SK-N-SH (cell line): ENCODE measurements at regions not wholly inside any gene's neighbourhood (a gene's known extent, or its start where the extent isn't known, plus 50 kb on each side); places are given as distances from the start of the nearest gene placed in this dataset.

Experiments
- CTCF ChIA-PET: fragments of 300-600, 350-600 bp; formaldehyde crosslinking; extraction: SDS; loops from one replicate; lab custom pipeline; 2021; lab: Yijun Ruan, JAX
- POLR2A ChIA-PET: fragments of 350-600 bp; sonication (Branson Sonifier 250); formaldehyde crosslinking; extraction: SDS; loops from one replicate; lab custom pipeline; 2020; ENCODE audit warnings: antibody characterized with exemption, inconsistent platforms; lab: Yijun Ruan, JAX
- DNase-seq: peaks from one replicate; pipeline ENCODE4 v3.0.0; 2012
- H2AFZ ChIP-seq: fragments of 200-600 bp; sonication (generic); 2 replicates; pipeline ENCODE4 v1.8.1; 2016; ENCODE audit warnings: antibody characterized with exemption, mild to moderate bottlenecking, low read depth
- H3F3A ChIP-seq: fragments of 200-600 bp; sonication (generic); replicated peaks from 2 replicates; pipeline ENCODE3; 2016; ENCODE audit warnings: antibody characterized with exemption, mild to moderate bottlenecking; ENCODE audit not compliant: insufficient read depth
- H3K27ac ChIP-seq, 2 experiments: fragments of 200-500 bp in 1 of 2; fragments of 200-600 bp in 1 of 2; sonication (Bioruptor generic) in 1 of 2; sonication (generic), shearing (Covaris generic) in 1 of 2; 2 replicates each; pipeline versions ENCODE4 v1.5.1 to v1.6.1; 2014 to 2016; ENCODE audit warnings: low read depth in 2 of 2, inconsistent platforms in 1 of 2, low read length in 1 of 2, mild to moderate bottlenecking in 1 of 2, mixed read lengths in 1 of 2
- H3K27me3 ChIP-seq: fragments of 200-600 bp; sonication (generic), shearing (Covaris generic); 2 replicates; pipeline ENCODE4 v1.6.1; 2016; ENCODE audit warnings: mixed run types; ENCODE audit not compliant: insufficient read depth
- H3K36me3 ChIP-seq, 2 experiments: fragments of 200-500 bp in 1 of 2; fragments of 200-600 bp in 1 of 2; sonication (Bioruptor generic) in 1 of 2; sonication (generic) in 1 of 2; replicated peaks in 1 of 2; 2 replicates each; pipeline versions ENCODE3 to v1.5.1; 2014 to 2016; ENCODE audit warnings: low read length in 1 of 2, mild to moderate bottlenecking in 1 of 2; ENCODE audit not compliant: insufficient read depth in 2 of 2, control insufficient read depth in 1 of 2
- H3K4me1 ChIP-seq, 2 experiments: fragments of 200-500 bp in 1 of 2; fragments of 200-600 bp in 1 of 2; sonication (Bioruptor generic) in 1 of 2; sonication (generic), shearing (Covaris generic) in 1 of 2; 2 replicates each; pipeline versions ENCODE4 v1.5.1 to v1.6.1; 2014 to 2016; ENCODE audit warnings: low read depth in 1 of 2, low read length in 1 of 2, mixed run types in 1 of 2; ENCODE audit not compliant: insufficient read depth in 2 of 2, control insufficient read depth in 1 of 2
- H3K4me2 ChIP-seq: fragments of 200-600 bp; sonication (generic), shearing (Covaris generic); 2 replicates; pipeline ENCODE4 v1.6.1; 2017; ENCODE audit warnings: mixed run types
- H3K4me3 ChIP-seq, 2 experiments: fragments of 200-500 bp in 1 of 2; fragments of 200-600 bp in 1 of 2; sonication (Bioruptor generic) in 1 of 2; sonication (generic), shearing (Covaris generic) in 1 of 2; 2 replicates each; pipeline versions ENCODE4 v1.5.1 to v1.8.1; 2014 to 2016; ENCODE audit warnings: low read depth in 2 of 2, inconsistent platforms in 1 of 2, low read length in 1 of 2, mild to moderate bottlenecking in 1 of 2, mixed read lengths in 1 of 2, moderate library complexity in 1 of 2
- H3K79me2 ChIP-seq: fragments of 200-600 bp; sonication (generic); 2 replicates; pipeline ENCODE4 v1.8.1; 2017; ENCODE audit warnings: mild to moderate bottlenecking; ENCODE audit not compliant: insufficient read depth
- H3K9ac ChIP-seq: fragments of 200-600 bp; sonication (generic); 2 replicates; pipeline ENCODE4 v1.6.1; 2017; ENCODE audit warnings: mixed run types
- H3K9me2 ChIP-seq: fragments of 200-600 bp; sonication (generic); 2 replicates; pipeline ENCODE4 v1.6.1; 2017; ENCODE audit warnings: mixed run types
- H3K9me3 ChIP-seq: fragments of 200-600 bp; sonication (generic); 2 replicates; pipeline ENCODE4 v1.6.1; 2017; ENCODE audit warnings: mixed run types, mild to moderate bottlenecking, moderate library complexity
- H4K20me1 ChIP-seq: fragments of 200-600 bp; sonication (generic); 2 replicates; pipeline ENCODE4 v1.6.1; 2017; ENCODE audit warnings: mild to moderate bottlenecking, mixed run types; ENCODE audit not compliant: insufficient read depth
- GATA2 ChIP-seq: sonication (generic); formaldehyde crosslinking; IDR thresholded peaks from 2 replicates; pipeline ENCODE4 v1.5.0; 2020; ENCODE audit warnings: mild to moderate bottlenecking, missing genetic modification reagents
- NRF1 ChIP-seq: IDR thresholded peaks from 2 replicates; pipeline ENCODE4 v1.6.1; 2012; ENCODE audit warnings: low read depth, mild to moderate bottlenecking, low read length
- POLR2AphosphoS5 ChIP-seq: IDR thresholded peaks from 2 replicates; pipeline ENCODE4 v1.6.1; 2012; ENCODE audit warnings: low read depth, low read length
- SIN3A ChIP-seq: IDR thresholded peaks from 2 replicates; pipeline ENCODE4 v1.6.1; 2012; ENCODE audit warnings: low read depth, mild to moderate bottlenecking, low read length, moderate library complexity, borderline replicate concordance
- WGBS: methylation state at CpG from one replicate; pipeline ENCODE4 v1.1.6; 2017; ENCODE audit warnings: low lambda C conversion rate; 5-methylcytosine and 5-hydroxymethylcytosine counted together
- TF ChIP-seq, protein P1 (sequence below): fragments of 200-600 bp; sonication (generic); IDR thresholded peaks from 2 replicates; pipeline ENCODE4 v1.6.1; 2017; ENCODE audit warnings: antibody characterized with exemption, mild to moderate bottlenecking, moderate library complexity
- TF ChIP-seq, protein P2 (sequence below): fragments of 150-350 bp; IDR thresholded peaks from 2 replicates; pipeline ENCODE4 v1.6.1; 2017; ENCODE audit warnings: antibody characterized with exemption, low read length, low read depth, borderline replicate concordance
- TF ChIP-seq, protein P3 (sequence below): IDR thresholded peaks from 2 replicates; pipeline ENCODE4 v1.4.0; 2012; ENCODE audit warnings: low read depth
- TF ChIP-seq, protein P4 (sequence below): IDR thresholded peaks from 2 replicates; pipeline ENCODE4 v1.6.1; 2012; ENCODE audit warnings: mild to moderate bottlenecking, low read depth, low read length, moderate library complexity
- TF ChIP-seq, protein P5 (sequence below): IDR thresholded peaks from 2 replicates; pipeline ENCODE4; 2012

DNA sequence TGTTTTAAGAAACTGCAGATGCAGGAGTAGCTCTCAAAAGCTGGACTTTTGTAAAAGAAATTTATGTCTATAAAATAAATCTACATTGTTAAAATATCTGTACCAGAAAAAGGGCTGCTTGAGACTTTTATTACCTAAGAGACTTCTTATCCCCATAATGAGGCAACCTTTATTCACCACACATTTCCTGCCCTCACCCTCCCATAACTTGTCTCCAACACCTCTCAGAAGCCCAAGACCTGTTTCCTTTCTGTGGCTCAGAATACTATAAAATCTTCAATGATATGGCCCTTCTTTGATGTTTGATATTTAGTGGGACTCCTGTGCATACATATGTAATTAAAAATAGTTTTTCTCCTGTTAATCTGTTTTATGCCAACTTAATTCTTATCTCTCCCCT, 141.5 kb upstream of the FER start (continued):
- TF ChIP-seq, protein P1, sequence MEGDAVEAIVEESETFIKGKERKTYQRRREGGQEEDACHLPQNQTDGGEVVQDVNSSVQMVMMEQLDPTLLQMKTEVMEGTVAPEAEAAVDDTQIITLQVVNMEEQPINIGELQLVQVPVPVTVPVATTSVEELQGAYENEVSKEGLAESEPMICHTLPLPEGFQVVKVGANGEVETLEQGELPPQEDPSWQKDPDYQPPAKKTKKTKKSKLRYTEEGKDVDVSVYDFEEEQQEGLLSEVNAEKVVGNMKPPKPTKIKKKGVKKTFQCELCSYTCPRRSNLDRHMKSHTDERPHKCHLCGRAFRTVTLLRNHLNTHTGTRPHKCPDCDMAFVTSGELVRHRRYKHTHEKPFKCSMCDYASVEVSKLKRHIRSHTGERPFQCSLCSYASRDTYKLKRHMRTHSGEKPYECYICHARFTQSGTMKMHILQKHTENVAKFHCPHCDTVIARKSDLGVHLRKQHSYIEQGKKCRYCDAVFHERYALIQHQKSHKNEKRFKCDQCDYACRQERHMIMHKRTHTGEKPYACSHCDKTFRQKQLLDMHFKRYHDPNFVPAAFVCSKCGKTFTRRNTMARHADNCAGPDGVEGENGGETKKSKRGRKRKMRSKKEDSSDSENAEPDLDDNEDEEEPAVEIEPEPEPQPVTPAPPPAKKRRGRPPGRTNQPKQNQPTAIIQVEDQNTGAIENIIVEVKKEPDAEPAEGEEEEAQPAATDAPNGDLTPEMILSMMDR: no peak

DNA sequence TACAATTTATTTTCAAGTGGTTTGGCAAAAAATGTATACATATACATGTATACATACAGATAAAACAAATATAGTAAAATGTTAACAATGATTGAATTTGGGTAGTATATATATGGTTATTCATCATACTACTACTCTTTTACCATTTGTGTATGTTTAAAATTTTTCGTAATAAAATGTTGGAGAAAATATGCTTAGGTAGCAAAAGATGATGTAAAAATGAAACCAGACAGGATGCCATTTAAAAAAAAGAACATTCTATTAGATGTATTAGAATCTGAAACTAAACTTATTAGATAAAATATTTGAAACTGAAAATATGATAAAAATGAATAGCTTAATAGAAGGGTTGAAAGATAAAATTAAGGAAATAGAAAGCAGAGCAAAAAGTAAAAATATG, 144.9 kb upstream of the FER start:
- Histone ChIP-seq H3K4me3 (no peak overlapping the region), H3K79me2 (no peaks in the 10 kb centered on the region), H3K36me3 (no peaks in the 10 kb centered on the region), H3K9me3 (no peaks in the 10 kb centered on the region), H3K27me3 (no peaks in the 10 kb centered on the region), H3K4me2 (no peak overlapping the region), H3K9me2 (no peaks in the 10 kb centered on the region), H3K27ac (no peak overlapping the region), H3K9ac (no peak overlapping the region), H4K20me1 (no peaks in the 10 kb centered on the region), H3K4me1 (peaks cover 0 to 6% of the 10 kb centered on the region in 2 experiments; a peak in 2 of 4 replicates), H3F3A (no peaks in the 10 kb centered on the region), H2AFZ (no peak overlapping the region)
- no peak for DNase-seq
- CTCF ChIA-PET: interaction anchor here (0.7 kb wide), 1 partner anchor 213 kb away, joined by 4 read pairs; no protein-coding TSS in a partner anchor
- whole genome bisulfite sequencing: 74% methylated on average over 1 of the region's 1 CpG
- TF ChIP-seq POLR2AphosphoS5 (no peak), GATA2 (CRISPR knock-in tag) (no peak), SIN3A (no peak), NRF1 (no peak)
- TF ChIP-seq, protein P2, sequence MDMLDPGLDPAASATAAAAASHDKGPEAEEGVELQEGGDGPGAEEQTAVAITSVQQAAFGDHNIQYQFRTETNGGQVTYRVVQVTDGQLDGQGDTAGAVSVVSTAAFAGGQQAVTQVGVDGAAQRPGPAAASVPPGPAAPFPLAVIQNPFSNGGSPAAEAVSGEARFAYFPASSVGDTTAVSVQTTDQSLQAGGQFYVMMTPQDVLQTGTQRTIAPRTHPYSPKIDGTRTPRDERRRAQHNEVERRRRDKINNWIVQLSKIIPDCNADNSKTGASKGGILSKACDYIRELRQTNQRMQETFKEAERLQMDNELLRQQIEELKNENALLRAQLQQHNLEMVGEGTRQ: no peak
- TF ChIP-seq, protein P3, sequence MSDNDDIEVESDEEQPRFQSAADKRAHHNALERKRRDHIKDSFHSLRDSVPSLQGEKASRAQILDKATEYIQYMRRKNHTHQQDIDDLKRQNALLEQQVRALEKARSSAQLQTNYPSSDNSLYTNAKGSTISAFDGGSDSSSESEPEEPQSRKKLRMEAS: no peak
- TF ChIP-seq, protein P1: no peak
- TF ChIP-seq, protein P4, sequence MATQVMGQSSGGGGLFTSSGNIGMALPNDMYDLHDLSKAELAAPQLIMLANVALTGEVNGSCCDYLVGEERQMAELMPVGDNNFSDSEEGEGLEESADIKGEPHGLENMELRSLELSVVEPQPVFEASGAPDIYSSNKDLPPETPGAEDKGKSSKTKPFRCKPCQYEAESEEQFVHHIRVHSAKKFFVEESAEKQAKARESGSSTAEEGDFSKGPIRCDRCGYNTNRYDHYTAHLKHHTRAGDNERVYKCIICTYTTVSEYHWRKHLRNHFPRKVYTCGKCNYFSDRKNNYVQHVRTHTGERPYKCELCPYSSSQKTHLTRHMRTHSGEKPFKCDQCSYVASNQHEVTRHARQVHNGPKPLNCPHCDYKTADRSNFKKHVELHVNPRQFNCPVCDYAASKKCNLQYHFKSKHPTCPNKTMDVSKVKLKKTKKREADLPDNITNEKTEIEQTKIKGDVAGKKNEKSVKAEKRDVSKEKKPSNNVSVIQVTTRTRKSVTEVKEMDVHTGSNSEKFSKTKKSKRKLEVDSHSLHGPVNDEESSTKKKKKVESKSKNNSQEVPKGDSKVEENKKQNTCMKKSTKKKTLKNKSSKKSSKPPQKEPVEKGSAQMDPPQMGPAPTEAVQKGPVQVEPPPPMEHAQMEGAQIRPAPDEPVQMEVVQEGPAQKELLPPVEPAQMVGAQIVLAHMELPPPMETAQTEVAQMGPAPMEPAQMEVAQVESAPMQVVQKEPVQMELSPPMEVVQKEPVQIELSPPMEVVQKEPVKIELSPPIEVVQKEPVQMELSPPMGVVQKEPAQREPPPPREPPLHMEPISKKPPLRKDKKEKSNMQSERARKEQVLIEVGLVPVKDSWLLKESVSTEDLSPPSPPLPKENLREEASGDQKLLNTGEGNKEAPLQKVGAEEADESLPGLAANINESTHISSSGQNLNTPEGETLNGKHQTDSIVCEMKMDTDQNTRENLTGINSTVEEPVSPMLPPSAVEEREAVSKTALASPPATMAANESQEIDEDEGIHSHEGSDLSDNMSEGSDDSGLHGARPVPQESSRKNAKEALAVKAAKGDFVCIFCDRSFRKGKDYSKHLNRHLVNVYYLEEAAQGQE: no peak
- TF ChIP-seq, protein P5, sequence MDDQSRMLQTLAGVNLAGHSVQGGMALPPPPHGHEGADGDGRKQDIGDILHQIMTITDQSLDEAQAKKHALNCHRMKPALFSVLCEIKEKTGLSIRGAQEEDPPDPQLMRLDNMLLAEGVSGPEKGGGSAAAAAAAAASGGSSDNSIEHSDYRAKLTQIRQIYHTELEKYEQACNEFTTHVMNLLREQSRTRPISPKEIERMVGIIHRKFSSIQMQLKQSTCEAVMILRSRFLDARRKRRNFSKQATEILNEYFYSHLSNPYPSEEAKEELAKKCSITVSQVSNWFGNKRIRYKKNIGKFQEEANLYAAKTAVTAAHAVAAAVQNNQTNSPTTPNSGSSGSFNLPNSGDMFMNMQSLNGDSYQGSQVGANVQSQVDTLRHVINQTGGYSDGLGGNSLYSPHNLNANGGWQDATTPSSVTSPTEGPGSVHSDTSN: no peak
- POLR2A ChIA-PET: no interaction called here
